ENCODE measurements at regions not wholly inside any gene's neighbourhood (a gene's known extent, or its start where the extent isn't known, plus 50 kb on each side); places are given as distances from the start of the nearest gene placed in this dataset.
"Not testable (repeated sequence)": the region's sequence is repeated elsewhere in the genome, so short reads cannot be mapped to it uniquely, and the experiment has no call there.

DNA sequence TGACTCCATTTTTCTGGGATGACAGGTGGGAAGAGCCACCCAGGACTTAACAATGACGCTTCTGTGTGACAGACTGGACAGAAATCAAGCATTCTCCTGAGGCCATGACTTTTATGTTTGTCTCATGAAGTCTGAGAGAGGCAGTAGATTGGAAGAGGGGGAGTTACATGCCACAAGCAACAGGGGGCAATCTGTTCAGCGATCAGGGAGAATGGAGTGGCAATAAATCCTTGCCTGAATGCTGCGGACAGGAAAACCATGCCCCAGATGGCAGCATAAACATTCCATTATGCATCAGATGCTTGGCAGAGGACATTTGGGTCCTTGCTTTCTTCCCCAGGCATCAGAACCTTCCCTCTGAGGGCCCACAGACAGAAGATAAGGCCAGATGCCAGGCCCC, 312.4 kb upstream of the DIPK2B start:
- in situ Hi-C loops (cut with MboI; ENCODE audit: low pct_ligation_motif_present in 1 of 4, low pct_unique_long_range_greater_than_20kb in 1 of 4, low sequenced_read_pairs in 3 of 4): loop anchor here in 3 of 4 donors (10.0 to 25.0 kb wide), 4 partner anchors 249 to 874 kb away; no protein-coding TSS in a partner anchor
- WGBS, 2 donors (ENCODE audit: low coverage in 1 of 2): 69% methylated on average over 3 of the region's 3 CpGs; no CpG with 5 or more reads in 1 of the 2 donors

DNA sequence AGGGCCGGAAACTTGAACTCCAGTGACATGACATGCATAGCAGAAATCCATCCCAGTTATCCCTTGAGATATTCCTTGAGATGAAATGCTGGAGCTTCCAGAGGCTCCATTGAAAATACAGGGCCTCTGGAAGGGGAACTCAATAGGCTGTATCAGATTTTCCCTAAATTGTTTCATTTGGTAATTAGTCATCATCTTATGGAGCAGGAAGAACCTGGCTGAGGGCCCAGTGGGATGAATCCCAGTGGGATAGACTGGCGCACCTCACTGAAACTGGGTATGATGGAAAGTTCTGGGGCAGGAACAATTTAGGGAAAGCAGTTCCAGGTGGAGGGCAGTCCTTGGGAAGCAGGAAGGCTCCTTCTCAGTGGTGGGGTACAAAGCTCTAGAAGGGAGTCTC, 307.8 kb upstream of the DIPK2B start:
- H3K27ac ChIP-seq: peak overlapping the region in 1 of 4 donors; percentile 80
- DNase-seq: no peak
- H3K9me3 ChIP-seq: no peaks in the 10 kb centered on the region
- intact Hi-C loops (cut with DNase I; ENCODE audit: low total_unique reads): no loop called here
- WGBS, 2 donors (ENCODE audit: low coverage in 1 of 2): 72% methylated on average over 2 of the region's 2 CpGs; no CpG with 5 or more reads in 1 of the 2 donors
- H3K36me3 ChIP-seq: no peaks in the 10 kb centered on the region
- peaks cover 3 to 16% (median 12%) of the 10 kb centered on the region in 4 donors for H3K4me1 ChIP-seq
- no peaks in the 10 kb centered on the region for H3K27me3 ChIP-seq
- in situ Hi-C loops (cut with MboI; ENCODE audit: low pct_ligation_motif_present in 1 of 4, low pct_unique_long_range_greater_than_20kb in 1 of 4, low sequenced_read_pairs in 3 of 4): loop anchor here in 3 of 4 donors (25.0 kb wide), 3 partner anchors 254 to 879 kb away; no protein-coding TSS in a partner anchor
- TF ChIP-seq POLR2A (IDR thresholded peaks at IDR 0.05): no peak
- TF ChIP-seq EP300 (IDR thresholded peaks at IDR 0.05; ENCODE audit: low read depth): no peak
- no peak for TF ChIP-seq POLR2AphosphoS5 (IDR thresholded peaks at IDR 0.05)
- TF ChIP-seq, protein P1, sequence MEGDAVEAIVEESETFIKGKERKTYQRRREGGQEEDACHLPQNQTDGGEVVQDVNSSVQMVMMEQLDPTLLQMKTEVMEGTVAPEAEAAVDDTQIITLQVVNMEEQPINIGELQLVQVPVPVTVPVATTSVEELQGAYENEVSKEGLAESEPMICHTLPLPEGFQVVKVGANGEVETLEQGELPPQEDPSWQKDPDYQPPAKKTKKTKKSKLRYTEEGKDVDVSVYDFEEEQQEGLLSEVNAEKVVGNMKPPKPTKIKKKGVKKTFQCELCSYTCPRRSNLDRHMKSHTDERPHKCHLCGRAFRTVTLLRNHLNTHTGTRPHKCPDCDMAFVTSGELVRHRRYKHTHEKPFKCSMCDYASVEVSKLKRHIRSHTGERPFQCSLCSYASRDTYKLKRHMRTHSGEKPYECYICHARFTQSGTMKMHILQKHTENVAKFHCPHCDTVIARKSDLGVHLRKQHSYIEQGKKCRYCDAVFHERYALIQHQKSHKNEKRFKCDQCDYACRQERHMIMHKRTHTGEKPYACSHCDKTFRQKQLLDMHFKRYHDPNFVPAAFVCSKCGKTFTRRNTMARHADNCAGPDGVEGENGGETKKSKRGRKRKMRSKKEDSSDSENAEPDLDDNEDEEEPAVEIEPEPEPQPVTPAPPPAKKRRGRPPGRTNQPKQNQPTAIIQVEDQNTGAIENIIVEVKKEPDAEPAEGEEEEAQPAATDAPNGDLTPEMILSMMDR (IDR thresholded peaks at IDR 0.05): no peak
- H3K4me3 ChIP-seq: no peak overlapping the region

More for the DNA sequence above, 312.4 kb upstream of the DIPK2B start:
- intact Hi-C loops (cut with DNase I; ENCODE audit: low total_unique reads): no loop called here
- Histone ChIP-seq H3K4me1 (peaks cover 0 to under 1% (median 0%) of the 10 kb centered on the region in 4 donors), H3K36me3 (no peaks in the 10 kb centered on the region), H3K27ac (no peak overlapping the region), H3K4me3 (no peak overlapping the region), H3K27me3 (no peaks in the 10 kb centered on the region), H3K9me3 (no peaks in the 10 kb centered on the region)
- DNase-seq: no peak
- no peak for TF ChIP-seq POLR2AphosphoS5 (IDR thresholded peaks at IDR 0.05)
- no peak for TF ChIP-seq POLR2A (IDR thresholded peaks at IDR 0.05)
- no peak for TF ChIP-seq EP300 (IDR thresholded peaks at IDR 0.05; ENCODE audit: low read depth)
- TF ChIP-seq, protein P1 (IDR thresholded peaks at IDR 0.05): no peak

DNA sequence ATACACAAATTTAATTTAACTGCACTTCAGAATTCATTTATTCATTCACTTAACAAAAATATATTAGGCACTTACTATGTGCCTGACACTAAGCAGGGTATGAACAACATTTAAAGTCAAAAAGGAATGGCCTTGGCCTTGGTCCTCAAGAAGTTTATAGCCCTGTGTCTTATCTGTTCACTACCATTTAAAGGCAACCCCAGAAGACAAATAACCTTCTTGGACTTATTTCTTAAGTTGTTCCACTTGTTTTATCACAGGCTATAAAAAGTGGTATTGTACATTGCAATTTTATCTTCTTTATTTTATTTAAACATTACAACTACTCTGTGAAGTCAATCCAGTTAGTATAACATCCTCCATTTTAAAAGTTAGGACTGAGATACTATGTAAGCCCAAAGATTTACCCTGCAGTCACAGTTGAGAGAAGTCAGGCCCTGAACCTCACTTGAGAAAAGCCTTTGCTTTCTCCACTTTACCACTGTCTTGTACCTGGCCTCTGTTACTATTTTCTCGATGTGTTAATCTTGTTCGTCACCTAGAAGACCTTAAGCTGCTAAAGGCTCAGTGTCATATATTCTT, 305.6 kb upstream of the DIPK2B start:
- Histone ChIP-seq H3K27me3 (no peaks in the 10 kb centered on the region), H3K9me3 (no peaks in the 10 kb centered on the region), H3K4me1 (peaks cover 3 to 16% (median 12%) of the 10 kb centered on the region in 4 donors), H3K27ac (peak overlapping the region; percentile 75 to 83 (median 78)), H3K36me3 (no peaks in the 10 kb centered on the region), H3K4me3 (no peak overlapping the region)
- in situ Hi-C loops (cut with MboI; ENCODE audit: low pct_ligation_motif_present in 1 of 4, low pct_unique_long_range_greater_than_20kb in 1 of 4, low sequenced_read_pairs in 3 of 4): loop anchor here in 3 of 4 donors (25.0 kb wide), 3 partner anchors 256 to 881 kb away; no protein-coding TSS in a partner anchor
- no peak for DNase-seq
- WGBS, 2 donors (ENCODE audit: low coverage in 1 of 2): 55% methylated on average over 2 of the region's 2 CpGs; no CpG with 5 or more reads in 1 of the 2 donors
- TF ChIP-seq POLR2A (IDR thresholded peaks at IDR 0.05) (no peak), POLR2AphosphoS5 (IDR thresholded peaks at IDR 0.05) (peak; percentile 5 to 60 (median 38))
- intact Hi-C loops (cut with DNase I; ENCODE audit: low total_unique reads): no loop called here

DNA sequence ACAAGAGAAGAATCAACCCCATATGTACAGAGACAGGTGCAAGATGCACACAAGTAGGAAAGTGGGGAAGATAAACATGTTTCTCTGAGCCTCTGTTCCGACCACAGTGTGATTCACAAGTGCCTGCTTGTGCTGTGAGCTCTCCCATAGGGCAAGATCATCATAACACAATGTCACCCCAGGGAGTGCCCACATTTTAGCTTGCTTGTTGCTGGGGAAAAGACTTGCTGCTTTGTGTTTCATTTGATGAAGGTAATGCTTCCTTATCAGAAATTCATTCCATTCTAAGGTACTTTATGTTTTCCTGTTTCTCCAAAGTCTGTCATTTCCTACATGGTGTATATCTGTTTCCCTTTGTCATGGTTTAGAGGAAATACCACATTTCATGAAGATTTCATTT, 304.5 kb upstream of the DIPK2B start:
- Histone ChIP-seq H3K9me3 (no peaks in the 10 kb centered on the region), H3K4me1 (peaks cover 3 to 16% (median 12%) of the 10 kb centered on the region in 4 donors), H3K27ac (peak overlapping the region in 1 of 4 donors; percentile 80), H3K36me3 (no peaks in the 10 kb centered on the region), H3K4me3 (no peak overlapping the region), H3K27me3 (no peaks in the 10 kb centered on the region)
- 0 to 55% methylated on average over 1 of the region's 1 CpG for WGBS, 2 donors (ENCODE audit: low coverage in 1 of 2)
- in situ Hi-C loops (cut with MboI; ENCODE audit: low pct_ligation_motif_present in 1 of 4, low pct_unique_long_range_greater_than_20kb in 1 of 4, low sequenced_read_pairs in 3 of 4) (loop anchor here in 3 of 4 donors (25.0 kb wide), 3 partner anchors 257 to 882 kb away; no protein-coding TSS in a partner anchor), intact Hi-C loops (cut with DNase I; ENCODE audit: low total_unique reads) (no loop called here)
- no peak for TF ChIP-seq POLR2AphosphoS5 (IDR thresholded peaks at IDR 0.05)
- TF ChIP-seq, protein P1 (IDR thresholded peaks at IDR 0.05): no peak
- no peak for TF ChIP-seq POLR2A (IDR thresholded peaks at IDR 0.05)
- no peak for TF ChIP-seq EP300 (IDR thresholded peaks at IDR 0.05; ENCODE audit: low read depth)
- DNase-seq: no peak

DNA sequence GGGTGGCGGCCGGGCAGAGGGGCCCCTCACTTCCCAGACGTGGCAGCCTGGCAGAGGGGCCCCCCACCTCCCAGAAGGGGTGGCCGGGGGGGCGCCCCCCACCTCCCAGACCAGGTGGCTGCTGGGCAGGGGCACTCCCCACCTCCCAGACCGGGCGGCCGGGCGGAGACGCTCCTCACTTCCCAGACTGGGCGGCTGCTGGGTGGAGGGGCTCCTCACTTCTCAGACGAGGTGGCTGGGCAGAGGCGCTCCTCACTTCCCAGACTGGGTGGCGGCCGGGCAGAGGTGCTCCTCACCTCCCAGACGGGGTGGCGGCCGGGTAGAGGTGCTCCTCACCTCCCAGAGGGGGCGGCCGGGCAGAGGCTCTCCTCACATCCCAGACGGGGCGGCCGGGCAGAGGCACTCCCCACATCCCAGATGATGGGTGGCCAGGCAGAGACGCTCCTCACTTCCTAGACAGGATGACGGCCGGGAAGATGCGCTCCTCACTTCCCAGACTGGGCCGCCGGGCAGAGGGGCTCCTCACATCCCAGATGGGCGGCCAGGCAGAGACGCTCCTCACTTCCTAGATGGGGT, 303.2 kb upstream of the DIPK2B start:
- 91% methylated on average over 26 of the region's 31 CpGs; no CpG with 5 or more reads in 1 of the 2 donors for WGBS, 2 donors (ENCODE audit: low coverage in 1 of 2)
- in situ Hi-C loops (cut with MboI; ENCODE audit: low pct_ligation_motif_present in 1 of 4, low pct_unique_long_range_greater_than_20kb in 1 of 4, low sequenced_read_pairs in 3 of 4): loop anchor here in 3 of 4 donors (25.0 kb wide), 3 partner anchors 258 to 883 kb away; no protein-coding TSS in a partner anchor
- H3K36me3 ChIP-seq; H3K27me3 ChIP-seq; intact Hi-C loops (cut with DNase I; ENCODE audit: low total_unique reads); H3K4me3 ChIP-seq; H3K9me3 ChIP-seq; DNase-seq; H3K27ac ChIP-seq: not testable (repeated sequence)
- H3K4me1 ChIP-seq: peaks cover 3 to 16% (median 12%) of the 10 kb centered on the region in 4 donors

Data from transverse colon (tissue), 4 donors.